ENCODE measurements at regions not wholly inside any gene's neighbourhood (a gene's known extent, or its start where the extent isn't known, plus 50 kb on each side); places are given as distances from the start of the nearest gene placed in this dataset.

- no peak for TF ChIP-seq JUND (IDR thresholded peaks at IDR 0.05; ENCODE audit: low read depth)
- in situ Hi-C loops (cut with HindIII; ENCODE audit: low pct_unique_long_range_greater_than_20kb, low sequenced_read_pairs): no loop called here
- no peak for DNase-seq (ENCODE audit: low read depth in 1 of 2, low spot score in 1 of 2)
Observed at GRCh38 chr7:41538810-41539724, 163.8 kb downstream of the INHBA start.

GRCh38 chr7:41536873-41537665, 165.8 kb downstream of the INHBA start:
- DNase-seq (ENCODE audit: low read depth in 1 of 2, low spot score in 1 of 2): no peak

GRCh38 chr7:41536122-41536872, 166.6 kb downstream of the INHBA start:
- TF ChIP-seq JUND (IDR thresholded peaks at IDR 0.05; ENCODE audit: low read depth): no peak
- DNase-seq (ENCODE audit: low read depth in 1 of 2, low spot score in 1 of 2): no peak
- in situ Hi-C loops (cut with HindIII; ENCODE audit: low pct_unique_long_range_greater_than_20kb, low sequenced_read_pairs): no loop called here

More at GRCh38 chr7:41536873-41537665, 165.8 kb downstream of the INHBA start:
- TF ChIP-seq JUND (IDR thresholded peaks at IDR 0.05; ENCODE audit: low read depth): no peak
- in situ Hi-C loops (cut with HindIII; ENCODE audit: low pct_unique_long_range_greater_than_20kb, low sequenced_read_pairs): no loop called here

GRCh38 chr7:41529831-41530230, 173.1 kb downstream of the INHBA start:
- DNase-seq (ENCODE audit: low read depth in 1 of 2, low spot score in 1 of 2): no peak
- in situ Hi-C loops (cut with HindIII; ENCODE audit: low pct_unique_long_range_greater_than_20kb, low sequenced_read_pairs): no loop called here
- TF ChIP-seq JUND (IDR thresholded peaks at IDR 0.05; ENCODE audit: low read depth): no peak

- in situ Hi-C loops (cut with HindIII; ENCODE audit: low pct_unique_long_range_greater_than_20kb, low sequenced_read_pairs): no loop called here
- TF ChIP-seq JUND (IDR thresholded peaks at IDR 0.05; ENCODE audit: low read depth): no peak
- no peak for DNase-seq (ENCODE audit: low read depth in 1 of 2, low spot score in 1 of 2)
Observed at GRCh38 chr7:41524876-41525275, 178.0 kb downstream of the INHBA start.

GRCh38 chr7:41520445-41520844, 182.4 kb downstream of the INHBA start:
- no peak for DNase-seq (ENCODE audit: low read depth in 1 of 2, low spot score in 1 of 2)
- in situ Hi-C loops (cut with HindIII; ENCODE audit: low pct_unique_long_range_greater_than_20kb, low sequenced_read_pairs): no loop called here
- TF ChIP-seq JUND (IDR thresholded peaks at IDR 0.05; ENCODE audit: low read depth): no peak

GRCh38 chr7:41517771-41518170, 185.1 kb downstream of the INHBA start:
- TF ChIP-seq JUND (IDR thresholded peaks at IDR 0.05; ENCODE audit: low read depth): no peak

GRCh38 chr7:41508755-41509154, 194.1 kb downstream of the INHBA start:
- in situ Hi-C loops (cut with HindIII; ENCODE audit: low pct_unique_long_range_greater_than_20kb, low sequenced_read_pairs): no loop called here
- DNase-seq (ENCODE audit: low read depth in 1 of 2, low spot score in 1 of 2): peak in 1 of 2 experiments; percentile 29
- no peak for TF ChIP-seq JUND (IDR thresholded peaks at IDR 0.05; ENCODE audit: low read depth)

More at GRCh38 chr7:41517771-41518170, 185.1 kb downstream of the INHBA start:
- in situ Hi-C loops (cut with HindIII; ENCODE audit: low pct_unique_long_range_greater_than_20kb, low sequenced_read_pairs): no loop called here
- DNase-seq (ENCODE audit: low read depth in 1 of 2, low spot score in 1 of 2): no peak

GRCh38 chr7:41507686-41508268, 195.1 kb downstream of the INHBA start:
- DNase-seq (ENCODE audit: low read depth in 1 of 2, low spot score in 1 of 2): peak in 1 of 2 experiments; percentile 90
- no peak for TF ChIP-seq JUND (IDR thresholded peaks at IDR 0.05; ENCODE audit: low read depth)
- in situ Hi-C loops (cut with HindIII; ENCODE audit: low pct_unique_long_range_greater_than_20kb, low sequenced_read_pairs): no loop called here

- in situ Hi-C loops (cut with HindIII; ENCODE audit: low pct_unique_long_range_greater_than_20kb, low sequenced_read_pairs): no loop called here
- TF ChIP-seq JUND (IDR thresholded peaks at IDR 0.05; ENCODE audit: low read depth): no peak
- no peak for DNase-seq (ENCODE audit: low read depth in 1 of 2, low spot score in 1 of 2)
Observed at GRCh38 chr7:41504214-41504980, 198.5 kb downstream of the INHBA start.

GRCh38 chr7:41503438-41503837, 199.5 kb downstream of the INHBA start:
- no peak for DNase-seq (ENCODE audit: low read depth in 1 of 2, low spot score in 1 of 2)
- in situ Hi-C loops (cut with HindIII; ENCODE audit: low pct_unique_long_range_greater_than_20kb, low sequenced_read_pairs): no loop called here
- no peak for TF ChIP-seq JUND (IDR thresholded peaks at IDR 0.05; ENCODE audit: low read depth)
